HFFc6 (cell line): ENCODE measurements at regions not wholly inside any gene's neighbourhood (a gene's known extent, or its start where the extent isn't known, plus 50 kb on each side); places are given as distances from the start of the nearest gene placed in this dataset.

Source experiments
- DNase-seq: peaks from one replicate; pipeline ENCODE4 v3.0.0-alpha.2; 2018
- H3K27ac Mint-ChIP-seq: 2 replicates; pipeline ENCODE4 v1.8.0; 2020; ENCODE audit warnings: mild to moderate bottlenecking, mixed read lengths
- H3K27me3 Mint-ChIP-seq: 2 replicates; pipeline ENCODE4 v1.8.0; 2021; ENCODE audit warnings: mild to moderate bottlenecking, moderate library complexity, mixed read lengths; ENCODE audit not compliant: insufficient read depth
- H3K36me3 Mint-ChIP-seq: 2 replicates; pipeline ENCODE4 v1.8.0; 2021; ENCODE audit warnings: low read depth, mixed read lengths
- H3K4me1 Mint-ChIP-seq: 2 replicates; pipeline ENCODE4 v1.8.0; 2020; ENCODE audit warnings: low read depth, mixed read lengths
- H3K4me3 Mint-ChIP-seq: 2 replicates; pipeline ENCODE4 v1.8.0; 2020; ENCODE audit warnings: mild to moderate bottlenecking, moderate library complexity, mixed read lengths
- H3K9me3 Mint-ChIP-seq: 2 replicates; pipeline ENCODE4 v1.8.0; 2020; ENCODE audit warnings: mild to moderate bottlenecking, mixed read lengths
- TF ChIP-seq, protein P1 (sequence below): fragments of 200-600 bp; sonication (generic); IDR thresholded peaks from 2 replicates; pipeline ENCODE4 v1.5.0; 2021; ENCODE audit warnings: antibody characterized with exemption, mild to moderate bottlenecking

GRCh38 chr2:123303731-123304130, 721.4 kb upstream of the CNTNAP5 start:
- H3K27me3 Mint-ChIP-seq, result no peaks in the 10 kb centered on the region
- H3K9me3 Mint-ChIP-seq, result peaks cover 29% of the 10 kb centered on the region
- TF ChIP-seq, protein P1, sequence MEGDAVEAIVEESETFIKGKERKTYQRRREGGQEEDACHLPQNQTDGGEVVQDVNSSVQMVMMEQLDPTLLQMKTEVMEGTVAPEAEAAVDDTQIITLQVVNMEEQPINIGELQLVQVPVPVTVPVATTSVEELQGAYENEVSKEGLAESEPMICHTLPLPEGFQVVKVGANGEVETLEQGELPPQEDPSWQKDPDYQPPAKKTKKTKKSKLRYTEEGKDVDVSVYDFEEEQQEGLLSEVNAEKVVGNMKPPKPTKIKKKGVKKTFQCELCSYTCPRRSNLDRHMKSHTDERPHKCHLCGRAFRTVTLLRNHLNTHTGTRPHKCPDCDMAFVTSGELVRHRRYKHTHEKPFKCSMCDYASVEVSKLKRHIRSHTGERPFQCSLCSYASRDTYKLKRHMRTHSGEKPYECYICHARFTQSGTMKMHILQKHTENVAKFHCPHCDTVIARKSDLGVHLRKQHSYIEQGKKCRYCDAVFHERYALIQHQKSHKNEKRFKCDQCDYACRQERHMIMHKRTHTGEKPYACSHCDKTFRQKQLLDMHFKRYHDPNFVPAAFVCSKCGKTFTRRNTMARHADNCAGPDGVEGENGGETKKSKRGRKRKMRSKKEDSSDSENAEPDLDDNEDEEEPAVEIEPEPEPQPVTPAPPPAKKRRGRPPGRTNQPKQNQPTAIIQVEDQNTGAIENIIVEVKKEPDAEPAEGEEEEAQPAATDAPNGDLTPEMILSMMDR, result no peak
- DNase-seq, result no peak
- no peak overlapping the region for H3K27ac Mint-ChIP-seq
- no peak overlapping the region for H3K4me3 Mint-ChIP-seq
- no peaks in the 10 kb centered on the region for H3K36me3 Mint-ChIP-seq
- H3K4me1 Mint-ChIP-seq, result no peaks in the 10 kb centered on the region
